ENCODE measurements at regions not wholly inside any gene's neighbourhood (a gene's known extent, or its start where the extent isn't known, plus 50 kb on each side); places are given as distances from the start of the nearest gene placed in this dataset.

DNA sequence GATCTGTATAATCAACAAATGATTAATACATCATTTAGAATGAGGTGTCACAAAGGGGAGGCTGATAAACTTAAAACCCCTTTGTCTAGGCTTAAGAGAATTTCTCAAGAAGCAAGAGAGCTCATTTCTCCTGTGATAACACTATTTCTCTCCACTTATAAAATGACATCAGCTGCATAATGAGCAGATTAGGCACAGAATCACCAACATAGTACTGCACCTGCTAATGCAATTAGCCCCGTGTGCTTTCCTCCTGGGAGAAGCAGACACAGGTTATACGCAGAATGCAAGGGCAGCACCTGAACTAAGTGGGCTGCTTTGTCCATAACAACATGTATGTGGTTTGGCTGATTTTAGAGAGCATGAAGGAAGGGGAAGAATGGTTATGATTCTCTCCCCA lies 515.3 kb upstream of the CFAP20DC start:
- TF ChIP-seq POLR2A (IDR thresholded peaks at IDR 0.05; ENCODE audit: low read depth, low read length) (no peak), POLR2AphosphoS5 (IDR thresholded peaks at IDR 0.05; ENCODE audit: low read depth, low read length) (no peak), SPI1 (IDR thresholded peaks at IDR 0.05; ENCODE audit: low read depth, low read length) (no peak), TAF1 (IDR thresholded peaks at IDR 0.05; ENCODE audit: low read depth, low read length) (no peak)

Data from GM12891 (cell line).